NCI-H1930 (cell line): ENCODE measurements at regions not wholly inside any gene's neighbourhood (a gene's known extent, or its start where the extent isn't known, plus 50 kb on each side); places are given as distances from the start of the nearest gene placed in this dataset.

ENCODE experiments used
- DNase-seq, 2 experiments: peaks; one replicate each; lab custom pipeline; 2025; lab: John Stamatoyannopoulos, UW

DNA sequence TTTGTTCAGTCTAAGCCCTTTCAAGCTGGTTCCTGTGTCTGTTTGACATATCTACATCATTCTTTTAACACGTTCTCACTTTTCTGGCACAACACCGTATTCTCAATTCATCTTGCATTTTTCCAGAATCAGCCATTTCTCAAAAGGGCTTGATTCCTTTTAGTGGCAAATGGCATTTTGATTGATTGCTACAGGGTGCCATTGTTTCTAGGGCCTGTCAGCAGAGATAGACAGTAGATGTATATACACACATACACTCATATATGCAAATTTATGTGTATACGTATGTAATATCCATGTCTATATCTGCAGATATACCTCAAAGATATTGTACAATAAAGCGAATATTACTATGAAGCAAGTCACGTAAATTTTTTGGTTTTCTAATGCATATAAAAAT is 367.9 kb upstream of the TNP1 start:
- no peak for DNase-seq

DNA sequence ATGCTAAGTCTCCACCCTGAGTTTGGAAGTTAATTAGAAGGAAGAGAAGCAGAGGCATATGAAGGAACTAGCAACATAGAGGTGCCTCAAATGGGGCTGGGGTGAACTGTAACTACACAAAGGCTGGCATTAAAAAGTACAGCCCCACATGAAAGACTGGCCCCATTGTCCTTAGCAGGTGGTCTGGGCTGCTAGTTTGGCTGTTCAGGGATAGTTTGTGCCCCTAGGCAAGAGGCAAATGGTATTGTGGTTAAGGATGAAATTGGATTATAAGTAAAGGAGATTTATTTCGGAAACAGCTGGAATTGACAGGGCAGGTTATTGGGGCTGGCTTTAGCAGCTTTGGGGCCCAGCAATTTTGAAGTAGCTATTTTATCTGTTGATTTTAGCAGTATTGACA is 365.7 kb upstream of the TNP1 start:
- DNase-seq, result no peak

DNA sequence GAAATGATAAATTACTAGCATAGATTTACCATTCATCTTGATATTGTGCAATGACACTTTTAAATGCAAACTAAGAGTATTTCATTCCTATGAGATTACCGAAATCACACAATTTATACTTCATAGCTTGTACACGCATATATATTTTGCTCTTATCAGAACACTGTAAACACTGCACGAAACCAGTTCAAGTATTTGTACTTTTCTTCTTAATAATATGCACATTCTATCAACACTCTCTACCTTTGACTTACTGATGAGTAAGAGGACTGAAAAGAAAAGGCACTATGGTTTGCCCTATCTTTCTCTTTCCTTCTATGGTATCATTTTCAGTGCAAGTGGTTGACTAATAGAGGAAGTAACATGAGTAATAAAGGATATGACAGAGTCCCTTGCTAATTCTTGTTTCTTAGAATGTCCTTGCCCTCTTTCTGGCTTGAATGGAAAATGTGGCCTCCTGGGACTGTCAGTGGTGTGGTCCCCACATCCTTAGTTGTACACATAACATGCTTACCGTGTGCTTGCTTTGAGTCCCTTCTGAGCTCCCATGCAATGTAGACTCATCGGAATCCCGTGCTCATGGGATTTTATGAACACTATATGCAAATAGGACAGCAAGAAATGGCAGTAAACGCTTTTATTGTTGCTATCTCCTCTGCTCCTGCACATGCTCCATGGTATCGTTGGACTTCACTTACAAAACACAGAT is 363.5 kb upstream of the TNP1 start:
- no peak for DNase-seq

DNA sequence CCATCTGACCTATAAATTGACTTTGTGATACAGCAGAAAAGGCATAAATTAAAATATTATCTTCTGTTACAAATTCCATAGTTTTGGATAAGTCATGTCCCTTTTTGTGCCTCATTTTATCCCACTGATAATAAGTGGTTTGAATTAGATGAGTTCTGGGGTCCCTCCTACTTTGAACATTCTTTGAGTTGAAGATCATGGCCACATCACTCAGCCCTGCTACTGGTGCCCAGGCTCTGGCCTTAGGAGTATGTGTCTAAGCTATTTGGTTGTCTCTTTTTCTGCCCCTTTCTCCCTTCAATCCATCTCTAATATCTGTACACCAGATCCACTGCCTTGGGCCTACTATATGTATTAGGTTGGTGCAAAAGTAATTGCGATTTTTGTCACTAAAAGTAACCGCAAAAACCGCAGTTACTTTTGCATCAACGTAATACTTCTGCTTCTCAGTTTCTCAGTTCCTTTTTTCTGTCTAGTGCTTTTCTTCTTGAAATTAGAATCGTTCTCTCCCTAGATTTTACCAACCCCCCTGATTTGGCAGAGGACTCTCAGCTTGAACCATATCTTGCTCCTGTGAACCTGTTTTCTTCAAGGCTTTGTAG is 362.5 kb upstream of the TNP1 start:
- no peak for DNase-seq

DNA sequence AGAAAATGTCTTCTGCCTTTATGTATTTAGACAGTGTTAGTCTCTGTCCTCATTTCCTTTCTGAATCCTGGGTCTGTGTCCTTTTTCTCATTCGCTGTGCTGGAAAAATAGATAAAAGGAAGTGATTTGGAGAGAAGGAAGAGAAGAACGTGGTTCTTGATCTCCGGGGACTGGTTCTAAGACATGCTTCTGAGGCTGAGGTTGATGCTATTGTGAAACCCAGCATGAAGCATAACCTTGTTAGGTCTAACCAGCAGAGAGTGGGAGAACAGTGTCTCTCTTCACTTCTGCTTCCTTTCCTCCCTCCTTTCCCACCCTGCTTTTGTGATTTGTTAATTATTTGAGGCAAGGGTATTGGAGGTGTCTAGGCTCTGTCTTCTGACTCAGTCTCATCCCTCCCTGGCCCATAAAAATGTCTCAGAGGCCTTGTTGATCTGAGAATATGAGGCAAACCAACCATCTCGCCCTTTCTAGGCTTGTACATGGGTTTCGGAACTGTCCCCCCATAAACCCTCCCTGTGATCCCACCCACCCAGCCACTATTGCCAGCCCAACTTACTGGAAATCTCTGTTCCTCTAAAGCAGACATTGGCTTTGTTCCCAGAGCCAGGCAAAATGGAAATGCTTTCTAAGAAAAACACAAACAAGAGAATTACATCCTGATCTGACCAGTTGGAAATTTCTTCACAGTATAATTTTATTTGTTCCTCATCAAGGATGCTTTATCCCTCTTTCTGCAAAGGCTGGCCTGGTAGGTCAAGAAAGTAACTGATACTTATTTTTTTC is 360.6 kb upstream of the TNP1 start:
- no peak for DNase-seq

- no peak for DNase-seq
These were observed 359.3 kb upstream of the TNP1 start for GRCh38 chr2:217219164-217219520.

- DNase-seq, result no peak
These were observed 358.7 kb upstream of the TNP1 start for GRCh38 chr2:217218269-217219163.

- DNase-seq, result no peak
These were observed 357.1 kb upstream of the TNP1 start for GRCh38 chr2:217216982-217217381.

DNA sequence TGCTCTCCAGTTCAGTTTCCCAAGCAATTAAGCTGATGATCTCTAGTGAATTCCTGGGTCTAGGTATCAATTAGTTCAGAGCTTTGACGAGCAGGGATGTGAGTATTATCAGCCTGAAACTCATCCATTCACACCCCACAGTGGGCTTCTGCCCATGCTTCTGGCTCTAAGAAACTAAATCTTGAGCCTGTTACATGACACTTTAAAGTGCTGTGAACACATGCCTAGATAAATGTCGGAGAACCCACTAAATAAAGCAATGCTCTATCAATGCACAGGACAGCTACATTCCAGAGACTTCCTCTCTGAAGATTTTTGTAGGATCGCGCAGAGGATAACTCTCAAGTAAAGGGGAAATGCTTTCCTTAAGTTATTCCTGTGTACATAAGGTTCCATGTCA is 356.5 kb upstream of the TNP1 start:
- DNase-seq, result no peak

DNA sequence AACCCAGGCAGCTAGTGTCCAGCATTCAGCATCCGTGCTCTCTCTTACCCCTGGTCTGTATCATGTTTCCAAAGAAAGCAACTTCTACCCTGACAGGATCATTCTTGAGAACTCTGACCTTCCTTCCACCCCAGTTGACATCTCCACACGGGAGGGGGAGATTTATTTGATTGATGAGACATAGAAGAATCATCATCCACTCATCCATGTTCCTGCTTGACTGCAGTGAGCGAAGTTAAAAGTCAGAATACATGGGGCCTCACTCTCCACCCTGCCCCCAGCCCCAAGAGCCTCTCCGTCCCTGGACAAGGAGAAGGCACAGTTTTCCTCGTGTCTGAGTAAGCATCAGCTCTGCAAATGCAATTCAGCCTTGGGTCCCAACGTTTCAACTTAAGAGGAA is 356.0 kb upstream of the TNP1 start:
- no peak for DNase-seq

DNA sequence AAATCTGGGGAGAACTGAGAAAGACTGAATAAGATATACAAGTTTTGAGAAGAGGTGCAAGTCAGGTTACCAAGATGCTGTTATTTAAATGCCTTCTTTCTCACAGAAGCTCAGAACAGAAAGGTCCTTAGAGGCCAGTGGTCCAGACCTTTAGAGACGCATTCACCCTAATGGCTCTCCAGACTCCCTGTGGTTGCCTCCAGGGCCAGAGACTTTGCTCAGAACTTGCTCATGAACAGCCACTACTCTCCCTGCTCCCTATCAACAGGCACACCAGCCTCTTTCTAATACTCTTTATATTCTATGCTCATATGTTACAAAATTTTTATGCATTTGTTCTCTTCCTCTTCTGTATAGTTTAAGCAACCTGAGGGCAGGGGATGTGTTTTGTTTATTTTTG is 349.0 kb upstream of the TNP1 start:
- DNase-seq, result no peak

GRCh38 chr2:217207699-217208010 is 347.8 kb upstream of the TNP1 start:
- DNase-seq, result no peak

- no peak for DNase-seq
These were observed 347.2 kb upstream of the TNP1 start for GRCh38 chr2:217206907-217207698.

DNA sequence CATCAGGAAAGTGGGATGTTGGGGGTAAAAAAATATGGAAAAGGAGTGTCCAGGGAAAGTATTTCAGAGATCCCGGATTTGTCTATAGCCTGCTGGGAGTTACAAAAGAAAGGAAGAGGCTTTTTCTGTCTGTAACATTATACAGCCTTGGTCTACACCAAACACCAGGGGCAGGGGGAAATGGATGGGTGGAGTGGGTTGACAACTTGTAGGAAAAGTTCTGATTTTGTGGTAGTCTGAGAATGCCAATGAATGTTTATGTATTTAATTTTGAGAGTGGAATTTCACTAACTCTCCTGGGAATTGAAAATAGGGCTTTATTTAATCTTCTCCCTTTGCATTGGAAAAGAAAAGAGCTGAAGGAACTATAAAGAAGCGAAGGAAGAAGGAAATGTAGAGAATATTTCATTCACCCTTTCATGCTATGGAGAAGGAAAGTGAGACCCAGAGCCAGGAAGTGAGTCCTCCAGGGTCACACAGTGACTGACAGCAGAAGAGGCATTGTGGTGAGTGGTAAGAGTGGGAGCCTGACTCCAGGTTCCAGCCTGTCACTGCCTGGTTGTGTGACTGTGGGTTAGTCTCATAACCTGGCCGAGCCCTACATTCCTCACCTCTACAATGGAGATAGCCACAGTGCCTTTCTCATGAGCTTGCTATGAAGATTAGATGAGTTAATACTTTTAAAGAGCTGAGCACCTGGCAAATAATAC is 346.3 kb upstream of the TNP1 start:
- DNase-seq, result no peak

DNA sequence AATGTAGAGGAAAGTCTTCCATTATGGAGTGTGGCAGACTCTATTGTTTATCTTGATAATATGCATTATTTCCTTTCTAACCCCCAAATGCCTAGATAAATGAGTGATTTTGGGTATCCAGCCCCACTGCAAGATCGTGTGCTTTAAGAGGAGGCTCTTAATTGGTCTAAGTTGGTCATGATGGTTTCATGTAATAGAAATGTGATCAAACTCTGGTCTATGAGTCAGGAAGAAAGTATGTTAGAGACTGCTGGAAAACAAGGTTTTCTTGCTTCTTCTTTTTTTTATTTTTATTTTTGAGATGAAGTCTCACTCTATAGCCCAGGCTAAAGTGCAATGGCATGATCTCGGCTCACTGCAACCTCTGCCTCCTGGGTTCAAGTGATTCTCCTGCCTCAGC is 344.5 kb upstream of the TNP1 start:
- DNase-seq, result no peak

GRCh38 chr2:217203086-217203485 is 343.2 kb upstream of the TNP1 start:
- DNase-seq, result no peak

DNA sequence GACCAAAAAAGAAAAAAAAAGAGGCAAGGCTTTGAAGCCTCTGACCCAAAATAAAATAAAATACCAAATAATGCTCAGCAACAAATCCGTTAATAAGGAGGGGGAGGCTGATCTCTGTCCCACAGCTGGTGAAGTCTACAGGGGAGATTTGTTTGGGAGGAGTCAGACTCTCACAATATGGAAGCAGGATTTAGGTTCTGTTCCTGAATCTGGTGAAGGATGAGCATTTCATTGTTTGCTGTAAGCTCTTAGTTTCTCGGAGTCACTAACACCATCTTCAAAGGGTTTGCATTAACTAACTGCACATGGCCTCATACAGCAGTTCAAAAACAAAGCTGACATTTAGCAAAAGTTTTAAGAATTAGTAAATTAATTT is 339.4 kb upstream of the TNP1 start:
- no peak for DNase-seq

- no peak for DNase-seq
These were observed 336.0 kb upstream of the TNP1 start for GRCh38 chr2:217195658-217196446.

DNA sequence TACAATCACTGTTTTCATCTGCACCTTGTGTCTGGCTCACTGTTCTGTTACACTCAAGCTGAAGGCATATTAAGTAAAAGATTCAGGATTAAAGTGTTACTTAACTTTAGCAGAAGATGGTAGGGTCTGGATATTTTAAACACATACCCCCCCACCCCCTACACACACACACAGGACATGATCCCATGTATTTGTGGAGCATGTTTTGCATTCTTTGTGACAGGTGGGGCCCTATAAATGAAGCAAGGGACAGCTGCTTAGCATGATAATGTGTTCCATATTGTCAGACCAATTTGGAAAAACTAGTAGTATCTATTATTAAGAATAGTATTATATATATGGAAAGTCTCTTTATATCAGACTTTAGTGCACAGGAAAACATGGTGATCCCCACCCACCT is 335.2 kb upstream of the TNP1 start:
- DNase-seq, result no peak
